BLaER1 (cell line): ENCODE measurements at regions not wholly inside any gene's neighbourhood (a gene's known extent, or its start where the extent isn't known, plus 50 kb on each side); places are given as distances from the start of the nearest gene placed in this dataset.

Source experiments
- H3K27ac ChIP-seq: shearing (Covaris generic); formaldehyde crosslinking; 2 replicates; pipeline ENCODE4 v1.8.1; 2022
- H3K27me3 ChIP-seq: shearing (Covaris generic); formaldehyde crosslinking; 2 replicates; pipeline ENCODE4 v1.8.1; 2022
- H3K36me3 ChIP-seq: shearing (Covaris generic); formaldehyde crosslinking; 2 replicates; pipeline ENCODE4 v1.8.1; 2022
- H3K4me1 ChIP-seq: shearing (Covaris generic); formaldehyde crosslinking; 2 replicates; pipeline ENCODE4 v1.8.1; 2022
- H3K4me2 ChIP-seq: shearing (Covaris generic); formaldehyde crosslinking; 2 replicates; pipeline ENCODE4 v1.8.1; 2022
- H3K4me3 ChIP-seq: shearing (Covaris generic); formaldehyde crosslinking; 2 replicates; pipeline ENCODE4 v1.8.1; 2022
- H3K9ac ChIP-seq: shearing (Covaris generic); formaldehyde crosslinking; 2 replicates; pipeline ENCODE4 v1.8.1; 2022
- H3K9me3 ChIP-seq: shearing (Covaris generic); formaldehyde crosslinking; 2 replicates; pipeline ENCODE4 v1.8.1; 2022
- H4K20me1 ChIP-seq: shearing (Covaris generic); formaldehyde crosslinking; 2 replicates; pipeline ENCODE4 v1.8.1; 2022
- Cebpa-rat ChIP-seq: shearing (Covaris generic); IDR thresholded peaks from 2 replicates; pipeline ENCODE4 v1.8.1; 2022

- no peak for TF ChIP-seq Cebpa-rat
- no peaks in the 10 kb centered on the region for H4K20me1 ChIP-seq
These were observed 237.0 kb downstream of the HAPSTR1 start for GRCh38 chr16:9328411-9328810.

GRCh38 chr16:9330095-9330494, 238.7 kb downstream of the HAPSTR1 start:
- Histone ChIP-seq H3K4me1 (peaks cover 17% of the 10 kb centered on the region), H4K20me1 (no peaks in the 10 kb centered on the region), H3K9ac (no peak overlapping the region), H3K9me3 (no peaks in the 10 kb centered on the region), H3K27ac (no peak overlapping the region), H3K4me3 (no peak overlapping the region), H3K36me3 (no peaks in the 10 kb centered on the region), H3K27me3 (no peaks in the 10 kb centered on the region), H3K4me2 (peak overlapping the region; percentile 66)
- no peak for TF ChIP-seq Cebpa-rat

More at GRCh38 chr16:9328411-9328810, 237.0 kb downstream of the HAPSTR1 start:
- no peak overlapping the region for H3K4me3 ChIP-seq
- H3K27me3 ChIP-seq = no peaks in the 10 kb centered on the region
- H3K4me2 ChIP-seq = no peak overlapping the region
- no peaks in the 10 kb centered on the region for H3K9me3 ChIP-seq
- no peak overlapping the region for H3K27ac ChIP-seq
- no peaks in the 10 kb centered on the region for H3K36me3 ChIP-seq
- peaks cover 17% of the 10 kb centered on the region for H3K4me1 ChIP-seq
- H3K9ac ChIP-seq = no peak overlapping the region

DNA sequence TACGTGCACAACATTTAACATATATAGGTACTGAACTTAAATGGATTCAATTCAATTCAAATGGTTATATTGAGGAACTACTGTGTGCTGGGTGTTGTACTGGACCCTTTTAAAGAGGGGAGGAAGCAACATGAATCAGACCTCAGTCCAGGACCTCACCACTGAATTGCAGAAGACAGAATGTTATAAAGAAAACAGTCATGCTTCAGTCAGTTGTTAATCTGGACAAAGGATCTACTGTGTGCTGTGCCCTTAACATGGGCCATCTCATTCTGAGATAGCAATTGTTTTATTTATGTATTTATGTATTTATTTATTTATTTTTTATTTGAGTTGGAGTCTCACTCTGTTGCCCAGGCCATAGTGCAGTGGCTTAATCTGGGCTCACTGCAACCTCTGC, 240.1 kb downstream of the HAPSTR1 start:
- no peak for TF ChIP-seq Cebpa-rat
- Histone ChIP-seq H3K27me3 (no peaks in the 10 kb centered on the region), H3K4me2 (no peak overlapping the region), H3K4me1 (peaks cover 17% of the 10 kb centered on the region), H4K20me1 (no peaks in the 10 kb centered on the region), H3K4me3 (no peak overlapping the region), H3K9me3 (no peaks in the 10 kb centered on the region), H3K36me3 (no peaks in the 10 kb centered on the region), H3K27ac (no peak overlapping the region), H3K9ac (no peak overlapping the region)

DNA sequence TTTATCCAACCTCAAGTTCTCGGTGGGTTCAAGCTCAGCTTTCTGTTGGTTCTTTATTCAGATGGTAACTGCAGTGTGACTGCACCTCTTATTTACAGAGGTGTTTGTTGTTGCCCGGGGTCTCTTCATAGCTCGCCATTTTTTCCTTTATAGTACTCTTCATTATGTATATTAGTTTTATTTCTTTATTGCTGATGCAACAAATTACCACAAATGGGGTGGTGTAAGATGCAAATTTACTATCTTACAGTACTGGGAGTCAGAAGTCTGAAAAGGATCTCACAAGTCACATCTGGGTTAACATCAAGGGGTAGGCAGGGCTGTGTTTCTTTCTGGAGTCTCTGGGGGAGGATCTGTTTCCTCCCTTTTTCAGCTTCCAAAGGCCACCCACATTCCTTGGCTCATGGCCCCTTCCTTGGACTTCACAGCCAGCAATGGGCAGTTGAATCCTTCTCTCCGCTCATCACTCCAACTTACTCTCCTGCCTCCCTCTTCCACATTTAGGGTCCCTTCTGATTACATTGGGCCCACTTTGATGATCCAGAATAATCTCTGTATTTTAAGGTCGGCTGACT, 241.2 kb downstream of the HAPSTR1 start:
- Histone ChIP-seq H4K20me1 (no peaks in the 10 kb centered on the region), H3K4me2 (no peak overlapping the region), H3K36me3 (no peaks in the 10 kb centered on the region), H3K27ac (no peak overlapping the region), H3K4me1 (peaks cover 17% of the 10 kb centered on the region), H3K9me3 (no peaks in the 10 kb centered on the region), H3K9ac (no peak overlapping the region), H3K4me3 (no peak overlapping the region), H3K27me3 (no peaks in the 10 kb centered on the region)
- no peak for TF ChIP-seq Cebpa-rat

GRCh38 chr16:9333469-9333868, 242.0 kb downstream of the HAPSTR1 start:
- Histone ChIP-seq H3K36me3 (no peaks in the 10 kb centered on the region), H3K9ac (no peak overlapping the region), H3K9me3 (no peaks in the 10 kb centered on the region), H3K27ac (no peak overlapping the region), H3K4me3 (no peak overlapping the region), H4K20me1 (no peaks in the 10 kb centered on the region), H3K4me2 (no peak overlapping the region), H3K27me3 (no peaks in the 10 kb centered on the region), H3K4me1 (peaks cover 17% of the 10 kb centered on the region)
- TF ChIP-seq Cebpa-rat = no peak

DNA sequence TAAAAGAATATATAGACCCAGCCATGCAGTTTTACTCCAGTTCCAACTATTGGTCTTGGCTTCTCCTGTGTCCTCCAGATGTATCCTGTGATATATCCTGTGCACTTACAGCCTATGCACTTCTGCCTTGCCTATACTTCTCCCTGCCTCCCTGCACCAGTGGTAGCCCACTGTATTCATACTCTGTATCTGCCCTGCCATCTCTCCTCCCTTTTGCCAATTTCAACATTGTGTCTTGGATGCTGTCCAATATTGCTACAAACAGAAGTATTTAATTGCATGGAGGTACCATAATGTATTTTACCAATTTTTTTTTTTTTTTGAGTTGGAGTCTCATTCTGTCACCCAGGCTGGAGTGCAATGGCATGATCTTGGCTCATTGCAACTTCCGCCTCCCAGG, 242.7 kb downstream of the HAPSTR1 start:
- H3K9me3 ChIP-seq = no peaks in the 10 kb centered on the region
- H3K4me2 ChIP-seq = no peak overlapping the region
- H3K4me1 ChIP-seq = peaks cover 17% of the 10 kb centered on the region
- TF ChIP-seq Cebpa-rat = no peak
- no peaks in the 10 kb centered on the region for H3K27me3 ChIP-seq
- H3K27ac ChIP-seq = no peak overlapping the region
- H3K9ac ChIP-seq = no peak overlapping the region
- H4K20me1 ChIP-seq = no peaks in the 10 kb centered on the region
- H3K4me3 ChIP-seq = no peak overlapping the region
- H3K36me3 ChIP-seq = no peaks in the 10 kb centered on the region

- no peaks in the 10 kb centered on the region for H3K4me1 ChIP-seq
- no peaks in the 10 kb centered on the region for H3K9me3 ChIP-seq
- no peak overlapping the region for H3K27ac ChIP-seq
- no peaks in the 10 kb centered on the region for H4K20me1 ChIP-seq
- H3K4me3 ChIP-seq = no peak overlapping the region
- H3K4me2 ChIP-seq = no peak overlapping the region
- no peak overlapping the region for H3K9ac ChIP-seq
- no peak for TF ChIP-seq Cebpa-rat
- no peaks in the 10 kb centered on the region for H3K27me3 ChIP-seq
- no peaks in the 10 kb centered on the region for H3K36me3 ChIP-seq
These were observed 246.0 kb downstream of the HAPSTR1 start for GRCh38 chr16:9337308-9338032.

DNA sequence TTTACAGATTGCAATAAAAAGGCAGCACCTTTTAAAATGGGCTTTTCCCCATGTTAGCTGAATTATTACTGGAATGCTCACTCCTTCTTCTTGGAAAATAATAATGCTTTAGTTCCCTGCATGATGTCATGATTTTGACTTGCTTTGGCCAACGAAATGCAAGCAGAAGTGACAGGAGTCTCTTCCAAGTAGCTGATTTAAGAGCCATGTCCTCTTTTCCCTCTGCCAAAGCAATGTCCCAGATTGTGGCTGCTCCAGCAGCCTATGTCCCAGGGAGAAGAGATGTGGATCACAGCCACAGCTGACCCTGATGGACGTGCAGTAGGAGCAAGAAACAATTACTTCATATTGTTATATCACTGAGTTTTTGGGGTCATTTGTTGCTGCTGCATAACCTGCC, 246.6 kb downstream of the HAPSTR1 start:
- H3K27me3 ChIP-seq = no peaks in the 10 kb centered on the region
- no peak overlapping the region for H3K4me3 ChIP-seq
- TF ChIP-seq Cebpa-rat = no peak
- no peak overlapping the region for H3K27ac ChIP-seq
- H3K36me3 ChIP-seq = no peaks in the 10 kb centered on the region
- no peak overlapping the region for H3K9ac ChIP-seq
- H3K4me2 ChIP-seq = no peak overlapping the region
- H3K4me1 ChIP-seq = no peaks in the 10 kb centered on the region
- H3K9me3 ChIP-seq = no peaks in the 10 kb centered on the region
- H4K20me1 ChIP-seq = no peaks in the 10 kb centered on the region

DNA sequence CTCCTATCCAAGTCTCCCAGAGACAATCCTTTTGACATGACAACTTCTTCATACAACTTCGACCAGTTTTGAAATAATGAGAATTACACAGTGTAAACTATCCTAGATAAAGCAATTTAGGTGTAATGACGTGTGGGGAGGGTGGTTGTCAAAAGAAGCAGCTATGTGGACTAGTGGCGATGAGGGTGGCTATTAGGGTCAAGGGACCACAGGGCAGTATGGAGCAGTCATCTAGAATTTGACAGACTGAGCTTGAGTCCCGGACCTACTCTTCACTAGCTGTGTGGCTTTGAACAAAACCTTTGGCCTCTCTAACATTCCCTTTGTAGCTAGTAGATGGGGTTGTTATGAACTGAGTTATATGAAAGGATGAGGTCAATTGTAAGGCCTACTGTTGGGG, 247.1 kb downstream of the HAPSTR1 start:
- Histone ChIP-seq H3K9ac (no peak overlapping the region), H3K4me1 (no peaks in the 10 kb centered on the region), H4K20me1 (no peaks in the 10 kb centered on the region), H3K4me3 (no peak overlapping the region), H3K4me2 (no peak overlapping the region), H3K36me3 (no peaks in the 10 kb centered on the region), H3K27ac (no peak overlapping the region), H3K9me3 (no peaks in the 10 kb centered on the region), H3K27me3 (no peaks in the 10 kb centered on the region)
- TF ChIP-seq Cebpa-rat = no peak

- no peak for TF ChIP-seq Cebpa-rat
- Histone ChIP-seq H3K9ac (no peak overlapping the region), H3K36me3 (no peaks in the 10 kb centered on the region), H4K20me1 (no peaks in the 10 kb centered on the region), H3K4me2 (no peak overlapping the region), H3K9me3 (no peaks in the 10 kb centered on the region), H3K27ac (no peak overlapping the region), H3K4me1 (no peaks in the 10 kb centered on the region), H3K4me3 (no peak overlapping the region), H3K27me3 (no peaks in the 10 kb centered on the region)
These were observed 249.2 kb downstream of the HAPSTR1 start for GRCh38 chr16:9340526-9341256.
